Activated effector memory CD4-positive, alpha-beta T cell treated with Interleukin-2 at 50 U/mL for 16 hours (primary cell): ENCODE measurements at regions not wholly inside any gene's neighbourhood (a gene's known extent, or its start where the extent isn't known, plus 50 kb on each side); places are given as distances from the start of the nearest gene placed in this dataset.

Source experiments
- DNase-seq: peaks from one replicate; pipeline ENCODE4 v3.0.0-alpha.2; 2020

- DNase-seq = no peak
These were observed 173.6 kb upstream of the IER5L start for GRCh38 chr9:129351642-129352145.

DNA sequence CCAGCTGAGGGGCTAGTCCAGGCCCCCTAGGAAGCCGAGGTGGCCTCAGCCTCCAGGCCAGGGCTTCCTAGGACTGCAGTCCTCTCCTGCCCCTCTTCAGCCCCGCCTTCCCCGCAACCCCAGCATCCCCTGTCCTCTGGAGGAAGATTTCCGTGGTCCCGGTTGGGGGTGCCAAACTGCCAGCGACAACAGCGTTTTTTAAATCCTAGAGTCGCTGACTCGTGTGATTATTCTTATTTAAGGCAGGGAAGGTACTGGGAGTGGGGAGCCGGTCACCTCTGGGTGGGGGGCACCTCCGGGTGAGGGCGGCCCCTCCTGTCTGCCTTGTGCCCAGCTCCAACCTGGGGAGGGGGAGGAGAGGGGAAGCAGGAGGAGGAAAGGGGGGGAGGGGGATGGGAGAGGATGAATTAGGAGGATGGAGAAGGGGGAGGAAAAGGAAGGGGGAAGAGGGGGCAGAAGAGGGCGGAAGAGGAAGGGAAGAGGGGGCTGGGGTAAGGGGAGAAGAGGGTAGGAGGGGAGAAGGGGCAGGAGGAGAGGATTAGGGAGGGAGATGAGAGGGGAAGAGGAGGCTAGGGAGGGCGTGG is 173.1 kb upstream of the IER5L start:
- DNase-seq = no peak

GRCh38 chr9:129350143-129350935 is 172.3 kb upstream of the IER5L start:
- no peak for DNase-seq

DNA sequence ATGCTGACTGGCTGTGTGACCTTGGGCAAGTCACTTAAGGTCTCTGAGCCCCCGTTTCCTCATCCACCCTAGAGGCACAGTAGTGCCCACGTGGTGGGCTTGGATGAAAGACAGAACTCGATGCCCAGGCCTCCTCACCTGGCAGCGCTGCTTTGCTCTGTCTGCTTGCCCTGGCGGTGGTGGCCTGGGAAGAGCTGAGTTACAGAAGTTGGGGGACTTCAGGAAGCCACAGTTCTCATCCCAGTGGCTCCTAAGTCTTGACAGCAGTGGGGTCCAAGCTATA is 171.5 kb upstream of the IER5L start:
- DNase-seq = no peak

DNA sequence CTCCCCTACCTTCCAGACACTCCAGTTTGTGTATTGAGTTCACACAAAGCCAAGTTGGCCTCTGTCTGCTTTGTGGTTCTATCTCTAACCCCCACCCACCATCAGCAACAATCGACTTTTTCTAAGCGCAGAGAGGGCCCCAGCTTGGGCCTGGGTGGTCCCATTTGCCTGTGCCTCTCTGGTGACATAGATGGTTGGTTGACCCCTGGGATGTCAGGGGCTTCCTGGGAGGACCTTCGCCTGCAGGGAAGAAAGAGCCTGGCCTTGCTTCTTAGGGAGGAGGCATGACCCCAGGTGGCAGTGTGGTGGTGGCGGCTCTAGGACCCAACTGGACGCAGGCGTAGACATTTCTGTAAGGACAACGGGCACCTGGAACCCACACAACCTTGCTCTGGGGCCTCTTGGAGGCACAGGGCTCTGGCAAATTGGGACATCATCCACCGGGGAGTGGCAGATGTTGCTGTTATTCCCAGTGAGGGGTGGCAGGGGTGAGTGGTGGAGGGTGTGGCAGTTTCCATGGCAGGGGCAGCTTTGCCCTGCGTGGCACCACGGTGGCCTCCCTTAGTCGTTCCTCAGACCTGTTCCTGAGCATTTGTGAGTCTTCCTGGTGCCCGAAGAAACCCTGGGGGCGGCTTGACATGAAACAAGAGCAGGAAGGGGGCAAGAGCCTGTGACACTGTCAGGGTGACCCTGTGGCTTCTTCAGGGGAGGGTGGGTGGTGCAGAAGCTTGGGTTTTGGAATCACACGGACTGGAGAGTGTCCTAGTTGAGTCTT is 171.0 kb upstream of the IER5L start:
- DNase-seq = no peak

- no peak for DNase-seq
These were observed 169.5 kb upstream of the IER5L start for GRCh38 chr9:129347316-129348120.

GRCh38 chr9:129346046-129346445 is 168.0 kb upstream of the IER5L start:
- no peak for DNase-seq

GRCh38 chr9:129344641-129345495 is 166.8 kb upstream of the IER5L start:
- DNase-seq = no peak

DNA sequence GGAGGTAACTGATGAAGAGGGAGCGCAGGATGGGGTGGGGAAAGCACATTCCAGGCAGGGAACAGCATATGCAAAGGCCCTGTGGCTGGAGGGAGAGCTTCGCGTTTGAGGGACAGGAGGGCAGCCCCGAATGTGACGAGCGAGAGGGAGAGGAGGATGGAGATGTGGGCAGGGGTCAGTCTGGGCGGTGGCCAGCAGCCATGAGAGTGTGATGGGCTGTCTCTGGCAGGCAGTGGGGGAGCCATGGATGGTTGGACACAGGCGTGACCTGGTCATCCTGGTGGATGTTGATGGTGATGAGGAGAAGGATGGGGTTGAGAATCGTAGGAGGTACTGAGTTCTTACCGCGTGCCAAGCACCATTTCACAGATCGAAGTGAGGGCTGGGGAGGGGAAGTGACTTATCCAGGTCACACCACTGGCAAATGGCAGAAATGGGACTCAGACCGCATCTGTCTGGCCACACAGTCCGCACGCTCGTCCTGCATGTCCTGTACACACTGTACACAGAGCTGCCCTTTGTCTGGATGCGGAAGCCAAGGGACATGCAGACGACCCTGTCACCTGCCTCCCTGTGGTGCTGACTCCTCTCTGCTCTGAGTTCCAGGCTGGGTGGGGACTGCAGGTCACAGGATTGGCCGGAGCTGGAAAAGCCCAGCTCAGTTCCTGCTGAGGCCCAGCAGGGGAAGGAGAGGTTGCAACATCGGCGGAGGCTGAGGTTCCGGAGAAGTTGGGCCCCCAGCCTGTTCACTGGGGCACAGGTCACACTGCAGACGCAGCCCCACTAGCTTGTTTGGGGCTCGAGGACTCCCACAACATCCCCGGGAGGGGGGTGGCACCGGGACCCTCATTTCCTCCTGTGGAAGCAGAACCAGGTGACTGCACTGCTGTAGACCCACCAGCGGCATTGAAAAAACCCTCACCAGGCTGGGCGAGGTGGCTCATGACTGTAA is 165.6 kb upstream of the IER5L start:
- DNase-seq = no peak

DNA sequence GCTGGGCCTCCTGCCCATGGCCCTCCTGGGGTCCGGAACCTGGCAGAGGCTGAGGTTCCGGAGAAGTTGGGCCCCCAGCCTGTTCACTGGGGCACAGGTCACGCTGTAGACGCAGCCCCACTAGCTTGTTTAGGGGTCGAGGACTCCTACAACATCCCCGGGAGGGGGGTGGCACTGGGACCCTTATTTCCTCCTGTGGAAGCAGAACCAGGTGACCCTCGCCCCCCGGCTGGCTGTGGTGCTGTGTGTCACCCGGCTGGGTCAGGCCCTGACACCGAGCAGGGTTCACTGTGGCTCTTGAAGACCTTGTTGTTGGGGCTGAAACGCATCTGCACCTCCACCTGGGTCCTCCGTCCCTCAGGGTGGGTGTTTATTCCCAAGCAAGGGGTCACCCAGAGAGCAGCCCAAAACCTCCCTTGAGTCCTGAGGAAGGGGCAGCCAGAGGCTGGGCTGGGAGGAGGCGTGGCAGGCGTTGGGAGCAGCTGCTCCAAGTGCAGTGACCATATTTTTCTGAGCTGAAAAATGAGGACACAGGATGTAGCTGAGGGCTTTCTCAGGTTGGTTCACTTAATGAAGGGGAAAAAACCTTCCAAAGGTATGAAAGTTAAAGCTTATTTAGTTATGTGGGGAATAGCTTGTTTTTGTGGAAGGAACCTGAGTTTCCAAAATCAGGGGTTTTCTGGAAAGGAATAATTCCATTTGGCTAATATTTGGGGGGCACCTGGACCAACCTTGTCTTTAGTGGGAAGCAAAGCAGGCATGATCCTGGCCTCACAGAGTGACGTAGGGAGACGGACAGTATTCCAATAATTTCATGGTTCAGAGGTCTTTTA is 164.7 kb upstream of the IER5L start:
- DNase-seq = no peak

DNA sequence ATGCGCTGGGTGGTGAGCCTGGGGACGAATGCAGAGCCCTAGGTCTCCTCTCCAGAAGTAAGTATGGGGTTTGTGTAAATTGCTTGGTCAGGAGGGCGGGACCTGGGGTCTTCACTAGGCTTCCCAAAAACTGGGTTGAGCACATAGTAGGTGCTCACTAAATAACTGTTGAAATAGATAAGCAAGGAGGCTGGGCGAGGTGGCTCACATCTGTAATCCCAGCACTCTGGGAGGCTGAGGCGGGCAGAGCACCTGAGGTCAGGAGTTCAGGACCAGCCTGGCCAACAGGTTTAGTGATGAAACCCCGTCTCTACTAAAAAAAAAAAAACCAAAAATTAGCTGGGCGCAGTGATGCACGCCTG is 163.9 kb upstream of the IER5L start:
- no peak for DNase-seq

- DNase-seq = no peak
These were observed 163.3 kb upstream of the IER5L start for GRCh38 chr9:129341171-129341986.

DNA sequence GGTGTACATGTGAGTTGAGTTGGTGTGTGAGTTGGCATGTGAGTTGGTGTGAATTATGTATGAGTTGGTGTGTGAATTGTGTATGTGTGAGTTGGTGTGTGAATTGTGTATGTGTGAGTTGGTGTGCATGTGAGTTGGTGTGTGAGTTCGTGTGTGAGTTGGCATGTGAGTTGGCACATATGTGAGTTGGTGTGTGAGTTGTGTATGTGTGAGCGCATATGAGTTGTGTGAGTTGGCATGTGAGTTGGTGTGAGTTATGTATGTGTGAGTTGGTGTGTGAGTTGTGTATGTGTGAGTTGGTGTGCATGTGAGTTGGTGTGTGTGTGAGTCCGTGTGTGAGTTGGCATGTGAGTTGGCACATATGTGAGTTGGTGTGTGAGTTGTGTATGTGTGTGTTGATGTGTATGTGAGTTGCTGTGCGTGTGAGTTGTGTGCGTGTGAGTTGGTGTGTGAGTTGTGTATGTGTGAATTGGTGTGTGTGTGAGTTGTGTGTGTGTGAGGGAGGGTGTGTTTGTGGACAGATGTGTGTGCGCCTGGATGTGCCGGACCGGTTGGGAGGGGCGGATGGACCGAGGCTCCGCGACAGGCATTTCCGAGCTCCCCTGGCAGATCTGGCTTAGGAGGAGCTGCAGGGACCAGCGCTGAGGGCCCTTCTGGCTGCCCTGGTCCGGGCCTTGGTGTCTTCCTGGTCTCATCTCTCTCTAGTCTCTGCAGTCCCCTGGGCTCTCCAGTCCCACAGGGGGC is 162.5 kb upstream of the IER5L start:
- no peak for DNase-seq

GRCh38 chr9:129339539-129340157 is 161.6 kb upstream of the IER5L start:
- DNase-seq = no peak

DNA sequence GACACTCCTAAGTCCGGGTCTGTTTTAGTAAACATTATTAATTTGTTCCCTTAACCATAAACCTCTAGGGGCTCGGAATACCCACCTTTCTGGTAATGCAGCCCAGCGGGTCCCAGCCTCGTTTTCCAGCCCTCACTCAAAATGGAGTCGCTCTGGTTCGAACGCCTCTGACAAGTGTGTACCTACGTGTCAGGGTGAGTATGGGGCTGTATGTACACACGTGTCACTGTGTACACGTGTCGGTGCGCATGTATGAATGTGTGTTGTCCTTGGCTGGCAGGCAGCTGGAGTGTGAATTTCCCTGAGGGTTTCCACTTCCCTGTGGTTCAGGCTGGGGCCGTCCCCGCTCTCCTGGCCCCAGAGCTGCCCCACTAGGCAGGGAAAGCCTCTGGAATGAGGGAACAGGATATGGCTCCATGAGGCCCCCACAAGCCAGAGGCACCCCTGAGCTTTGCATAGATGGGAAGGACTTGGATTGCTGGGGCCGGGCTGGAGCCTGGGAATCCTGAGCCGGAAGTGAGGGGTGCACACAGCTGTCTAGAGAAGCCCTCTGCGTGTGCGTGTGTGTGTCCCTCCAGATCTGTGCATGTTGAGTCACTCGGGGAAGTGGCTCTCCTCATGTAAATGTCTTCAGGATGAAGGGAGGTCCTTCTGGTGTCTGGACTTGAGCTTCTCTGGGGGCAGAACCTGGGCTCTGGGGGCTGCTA is 160.8 kb upstream of the IER5L start:
- DNase-seq = no peak

DNA sequence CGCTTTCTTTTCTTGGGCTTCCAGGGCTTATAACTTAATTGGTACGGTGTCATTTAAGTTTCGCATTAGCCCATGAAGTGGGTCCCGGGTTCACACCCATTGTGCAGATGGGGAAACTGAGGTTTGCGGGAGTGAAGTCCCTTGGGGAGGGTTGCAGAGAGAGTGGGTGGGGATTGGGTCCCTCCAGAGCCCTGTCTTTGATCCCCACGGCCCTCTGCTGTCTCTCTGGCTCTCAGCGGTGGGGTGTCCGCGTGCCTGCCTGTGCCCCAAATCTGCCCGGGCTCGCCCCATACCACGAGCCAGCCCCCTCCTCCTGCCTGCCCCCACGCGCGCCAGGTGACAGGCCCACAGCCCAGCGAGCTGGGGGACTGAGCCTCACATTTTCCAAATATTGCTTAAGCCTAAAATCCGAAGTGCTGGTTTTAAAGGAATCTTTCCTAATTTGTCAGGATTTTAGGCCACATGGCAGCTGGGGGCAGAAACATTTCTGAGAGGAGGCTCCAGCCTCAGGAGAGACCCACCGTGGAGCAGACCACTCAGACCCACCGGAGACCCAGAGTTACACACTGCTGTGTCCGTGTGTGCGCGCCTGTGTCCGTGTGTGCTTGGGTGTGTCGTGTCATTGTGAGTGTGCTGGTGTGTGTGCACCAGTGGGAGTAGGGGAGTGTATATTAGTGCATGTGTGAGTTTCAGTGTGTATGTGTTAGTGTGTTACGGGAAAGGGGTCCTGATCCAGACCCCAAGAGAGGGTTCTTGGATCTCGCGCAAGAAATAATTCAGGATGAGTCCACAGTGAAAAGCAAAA is 159.5 kb upstream of the IER5L start:
- DNase-seq = no peak
